ENCODE measurements at regions not wholly inside any gene's neighbourhood (a gene's known extent, or its start where the extent isn't known, plus 50 kb on each side); places are given as distances from the start of the nearest gene placed in this dataset.

- H3K36me3 ChIP-seq (ENCODE audit: control insufficient read depth in 2 of 4, insufficient read depth in 4 of 4, low read length in 3 of 4) = no peaks in the 10 kb centered on the region
- H2BK120ac ChIP-seq (replicated peaks; ENCODE audit: low read depth, low read length) = no peak overlapping the region
- no peak overlapping the region for H3K4ac ChIP-seq (replicated peaks; ENCODE audit: insufficient read length, low read depth, low read length)
- H4K8ac ChIP-seq (ENCODE audit: extremely low read depth, insufficient read depth, low read length) = no peak overlapping the region
- no peaks in the 10 kb centered on the region for H3K79me1 ChIP-seq (ENCODE audit: low read depth, low read length)
- no peak for DNase-seq (ENCODE audit: low read depth in 1 of 2, low spot score in 2 of 2)
- no peaks in the 10 kb centered on the region for H4K20me1 ChIP-seq (replicated peaks in 1 of 2; ENCODE audit: control insufficient read depth in 1 of 2, insufficient read depth in 2 of 2, low read length in 2 of 2)
- no peaks in the 10 kb centered on the region for H3K4me1 ChIP-seq (replicated peaks in 1 of 4; ENCODE audit: control insufficient read depth in 3 of 4, insufficient read depth in 4 of 4, low read length in 3 of 4)
- TF ChIP-seq TCF12 (IDR thresholded peaks at IDR 0.05; ENCODE audit: low read depth, low read length) = no peak
- TF ChIP-seq KDM5A (IDR thresholded peaks at IDR 0.05; ENCODE audit: low read length) = no peak
- TF ChIP-seq E2F6 (IDR thresholded peaks at IDR 0.05) = no peak
- no peak overlapping the region for H3K9ac ChIP-seq (replicated peaks in 1 of 4; ENCODE audit: extremely low read depth in 1 of 4, low read depth in 3 of 4, low read length in 3 of 4)
- FAIRE-seq = no peak
- H3K79me2 ChIP-seq (ENCODE audit: control insufficient read depth in 1 of 2, insufficient read depth in 2 of 2, low read length in 2 of 2) = no peaks in the 10 kb centered on the region
- no peak overlapping the region for H2AFZ ChIP-seq (ENCODE audit: low read length)
- H3K23ac ChIP-seq (ENCODE audit: insufficient read length) = no peak overlapping the region
- no peak overlapping the region for H3K18ac ChIP-seq (ENCODE audit: extremely low read depth, low read length)
- CTCF ChIA-PET (ENCODE audit: partially characterized antibody) = no interaction called here
- no peak overlapping the region for H3K56ac ChIP-seq (replicated peaks; ENCODE audit: insufficient read length, low read depth, low read length)
- POLR2A ChIA-PET (ENCODE audit: partially characterized antibody) = no interaction called here
- no peak overlapping the region for H3K27ac ChIP-seq (ENCODE audit: low read depth, low read length)
- no peak overlapping the region for H2BK5ac ChIP-seq (ENCODE audit: low read depth, low read length)
- 81% methylated on average over 2 of the region's 2 CpGs; no CpG with 5 or more reads in 1 of the 2 experiments for whole genome bisulfite sequencing, 2 experiments (ENCODE audit: extremely low coverage in 1 of 2, insufficient coverage in 1 of 2, insufficient read length in 1 of 2, insufficient replicate concordance in 2 of 2, low coverage in 1 of 2, low lambda C conversion rate in 2 of 2, missing lambda C conversion rate in 1 of 2)
- H2BK20ac ChIP-seq (ENCODE audit: low read length) = no peak overlapping the region
- no peak overlapping the region for H3K4me3 ChIP-seq (ENCODE audit: extremely low read depth in 1 of 4, insufficient read depth in 2 of 4, low read depth in 3 of 4, low read length in 4 of 4)
- no peaks in the 10 kb centered on the region for H3K9me3 ChIP-seq (ENCODE audit: insufficient read depth in 2 of 2, low read depth in 1 of 2, low read length in 1 of 2)
- no peak overlapping the region for H3K14ac ChIP-seq (ENCODE audit: insufficient read length)
- H2BK15ac ChIP-seq (ENCODE audit: low read length) = no peak overlapping the region
- H3K27me3 ChIP-seq (replicated peaks in 1 of 4; ENCODE audit: control insufficient read depth in 3 of 4, extremely low read depth in 1 of 4, insufficient read depth in 3 of 4, low read length in 3 of 4) = no peaks in the 10 kb centered on the region
- H3K23me2 ChIP-seq (ENCODE audit: low read depth, low read length) = no peaks in the 10 kb centered on the region
- no peak overlapping the region for H2AK5ac ChIP-seq (ENCODE audit: low read depth, low read length)
- H3K4me2 ChIP-seq (ENCODE audit: insufficient read depth in 1 of 2, low read depth in 2 of 2, low read length in 2 of 2) = no peak overlapping the region
- no peak overlapping the region for H4K5ac ChIP-seq (ENCODE audit: insufficient read length, low read depth, low read length)
- no peak overlapping the region for H2BK12ac ChIP-seq (ENCODE audit: low read depth, low read length)
- no peak overlapping the region for H4K91ac ChIP-seq (replicated peaks; ENCODE audit: insufficient read length, low read length)
Observed at GRCh38 chr7:46202379-46202778, 281.3 kb upstream of the IGFBP3 start.

Measured in H1 (cell line).